ENCODE measurements at regions not wholly inside any gene's neighbourhood (a gene's known extent, or its start where the extent isn't known, plus 50 kb on each side); places are given as distances from the start of the nearest gene placed in this dataset.

DNA sequence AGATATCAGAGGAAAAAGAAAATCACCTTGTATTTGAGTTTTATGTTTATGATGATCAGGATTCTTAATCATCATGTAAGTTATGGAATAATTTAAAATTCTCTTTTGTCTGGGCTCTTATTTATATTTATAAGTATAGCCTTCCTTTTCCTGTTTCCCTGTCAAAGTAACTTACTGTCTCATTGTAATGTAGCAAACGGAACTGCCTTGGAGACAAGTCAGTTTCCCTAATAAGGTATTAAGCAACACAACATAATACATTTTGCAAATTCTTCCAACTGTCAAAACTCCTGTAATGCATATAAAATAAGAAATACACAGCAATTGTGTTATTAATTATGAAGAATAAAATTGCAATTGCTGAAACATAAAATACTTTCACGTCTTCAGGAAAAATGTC is 463.2 kb downstream of the MAT2B start:
- Histone ChIP-seq H3K9me3 (ENCODE audit: control insufficient read depth, low read length) (no peaks in the 10 kb centered on the region), H3K9ac (ENCODE audit: low read length) (no peak overlapping the region), H3K4me1 (ENCODE audit: control insufficient read depth, insufficient read depth, low read length) (no peaks in the 10 kb centered on the region), H3K27me3 (ENCODE audit: control insufficient read depth, insufficient read depth, low read length) (no peaks in the 10 kb centered on the region), H3K4me3 (ENCODE audit: low read length) (no peak overlapping the region), H3K36me3 (ENCODE audit: control insufficient read depth, insufficient read depth, low read length) (no peaks in the 10 kb centered on the region)

DNA sequence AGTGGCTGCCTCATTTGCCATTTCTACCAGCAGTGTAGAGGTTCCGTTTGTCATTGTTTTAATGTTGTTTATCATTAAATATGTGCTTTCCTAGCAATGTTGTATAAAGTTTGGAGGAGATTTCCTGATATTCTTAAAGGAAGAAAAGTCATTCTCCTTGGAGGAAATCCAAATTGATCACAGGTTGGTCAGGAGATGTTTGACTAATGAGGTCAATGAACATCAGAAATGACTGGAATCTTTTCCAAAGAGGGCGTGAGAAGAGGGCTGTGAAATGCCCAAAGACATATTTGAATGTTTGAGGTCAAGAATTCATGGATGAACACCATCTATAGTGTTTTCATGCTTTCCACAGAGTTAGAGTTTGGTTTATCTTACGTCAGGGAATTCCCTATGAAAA is 471.3 kb downstream of the MAT2B start:
- H3K36me3 ChIP-seq (ENCODE audit: control insufficient read depth, insufficient read depth, low read length): no peaks in the 10 kb centered on the region
- no peak overlapping the region for H3K9ac ChIP-seq (ENCODE audit: low read length)
- H3K27me3 ChIP-seq (ENCODE audit: control insufficient read depth, insufficient read depth, low read length): no peaks in the 10 kb centered on the region
- H3K9me3 ChIP-seq (ENCODE audit: control insufficient read depth, low read length): no peaks in the 10 kb centered on the region
- H3K4me1 ChIP-seq (ENCODE audit: control insufficient read depth, insufficient read depth, low read length): no peaks in the 10 kb centered on the region
- H3K4me3 ChIP-seq (ENCODE audit: low read length): no peak overlapping the region

DNA sequence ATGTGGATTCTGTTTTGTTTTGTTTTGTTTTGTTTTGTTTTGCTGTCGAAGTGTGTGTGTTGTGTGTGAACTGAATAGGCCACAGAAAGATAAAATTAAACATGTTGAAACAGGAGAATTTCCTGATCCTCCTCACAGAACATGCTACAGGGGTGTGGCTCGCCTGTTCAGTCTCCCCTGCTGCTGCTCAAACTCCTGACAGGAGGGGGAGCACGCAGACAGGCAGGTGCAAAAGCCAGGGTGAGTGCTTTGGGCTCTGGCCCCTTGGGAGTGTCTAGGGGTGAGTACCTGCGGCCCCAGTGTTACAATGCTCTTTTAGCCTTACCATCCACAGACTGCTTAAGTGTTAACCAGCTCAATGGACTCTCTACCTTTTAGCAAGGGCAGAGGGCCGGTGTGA is 473.5 kb downstream of the MAT2B start:
- Histone ChIP-seq H3K36me3 (ENCODE audit: control insufficient read depth, insufficient read depth, low read length) (no peaks in the 10 kb centered on the region), H3K9me3 (ENCODE audit: control insufficient read depth, low read length) (no peaks in the 10 kb centered on the region), H3K27me3 (ENCODE audit: control insufficient read depth, insufficient read depth, low read length) (no peaks in the 10 kb centered on the region), H3K4me3 (ENCODE audit: low read length) (no peak overlapping the region), H3K9ac (ENCODE audit: low read length) (no peak overlapping the region), H3K4me1 (ENCODE audit: control insufficient read depth, insufficient read depth, low read length) (no peaks in the 10 kb centered on the region)

DNA sequence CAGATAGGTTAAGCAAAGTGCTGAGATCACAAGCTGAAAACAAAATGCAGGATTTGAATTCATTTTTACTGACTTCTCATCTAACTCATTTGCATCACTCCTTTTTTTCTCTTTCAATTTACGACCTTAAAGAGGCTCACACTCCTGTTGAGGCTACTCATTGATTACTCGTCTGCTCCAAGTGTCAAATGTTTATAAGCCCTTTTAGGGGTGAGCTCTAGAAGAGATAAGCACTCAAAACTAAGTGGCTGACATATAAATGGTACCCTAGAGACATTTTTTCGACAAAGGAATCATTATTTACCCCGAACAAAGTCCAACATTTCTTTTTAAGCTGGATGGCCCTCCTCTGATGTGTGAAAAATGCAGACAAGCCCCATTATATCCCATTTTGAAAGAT is 483.1 kb downstream of the MAT2B start:
- Histone ChIP-seq H3K4me1 (ENCODE audit: control insufficient read depth, insufficient read depth, low read length) (no peaks in the 10 kb centered on the region), H3K9ac (ENCODE audit: low read length) (no peak overlapping the region), H3K4me3 (ENCODE audit: low read length) (no peak overlapping the region), H3K9me3 (ENCODE audit: control insufficient read depth, low read length) (no peaks in the 10 kb centered on the region), H3K36me3 (ENCODE audit: control insufficient read depth, insufficient read depth, low read length) (no peaks in the 10 kb centered on the region), H3K27me3 (ENCODE audit: control insufficient read depth, insufficient read depth, low read length) (no peaks in the 10 kb centered on the region)

DNA sequence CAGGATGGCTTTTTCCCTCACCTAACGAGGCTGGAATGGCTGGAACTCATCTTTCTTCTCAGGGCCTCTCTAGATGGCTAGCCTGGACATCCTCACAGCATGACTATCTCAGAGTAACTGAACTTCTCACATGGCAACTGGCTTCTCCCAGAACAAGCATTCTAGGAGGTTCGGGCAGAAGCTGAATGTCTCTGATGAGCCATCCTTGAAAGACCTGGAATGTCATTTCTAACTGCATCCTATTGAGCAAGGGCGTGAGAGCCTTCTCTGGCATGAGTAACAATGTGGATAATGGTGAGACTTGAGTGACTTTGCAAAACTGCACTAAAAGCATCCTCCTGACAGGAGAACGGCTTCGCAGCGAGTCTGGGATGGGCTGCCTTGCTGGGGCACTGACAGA is 487.7 kb downstream of the MAT2B start:
- no peaks in the 10 kb centered on the region for H3K36me3 ChIP-seq (ENCODE audit: control insufficient read depth, insufficient read depth, low read length)

DNA sequence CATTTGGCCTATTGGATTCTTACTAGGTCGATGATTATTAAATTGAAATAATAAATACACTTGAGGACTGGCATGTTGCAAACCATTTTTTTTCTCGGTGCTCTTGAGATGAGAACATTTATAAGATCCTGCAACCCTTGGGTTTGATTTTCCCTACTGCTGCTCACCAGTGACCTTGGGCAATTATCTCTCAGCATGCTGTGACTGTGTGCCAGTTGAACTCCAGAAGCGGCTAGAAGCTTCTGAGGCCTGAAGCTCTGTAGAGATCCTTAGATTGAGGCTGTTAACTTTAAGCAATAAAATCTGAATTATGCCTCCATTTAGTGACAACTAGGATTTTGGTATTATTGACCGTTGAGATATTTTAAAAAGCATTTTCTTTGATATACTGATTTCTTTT is 489.8 kb downstream of the MAT2B start:
- Histone ChIP-seq H3K4me1 (ENCODE audit: control insufficient read depth, insufficient read depth, low read length) (no peaks in the 10 kb centered on the region), H3K9ac (ENCODE audit: low read length) (no peak overlapping the region), H3K4me3 (ENCODE audit: low read length) (no peak overlapping the region), H3K36me3 (ENCODE audit: control insufficient read depth, insufficient read depth, low read length) (no peaks in the 10 kb centered on the region), H3K27me3 (ENCODE audit: control insufficient read depth, insufficient read depth, low read length) (no peaks in the 10 kb centered on the region), H3K9me3 (ENCODE audit: control insufficient read depth, low read length) (no peaks in the 10 kb centered on the region)

More for the DNA sequence above, 487.7 kb downstream of the MAT2B start:
- H3K27me3 ChIP-seq (ENCODE audit: control insufficient read depth, insufficient read depth, low read length): no peaks in the 10 kb centered on the region
- no peaks in the 10 kb centered on the region for H3K9me3 ChIP-seq (ENCODE audit: control insufficient read depth, low read length)
- H3K4me3 ChIP-seq (ENCODE audit: low read length): no peak overlapping the region
- H3K9ac ChIP-seq (ENCODE audit: low read length): no peak overlapping the region
- H3K4me1 ChIP-seq (ENCODE audit: control insufficient read depth, insufficient read depth, low read length): no peaks in the 10 kb centered on the region

DNA sequence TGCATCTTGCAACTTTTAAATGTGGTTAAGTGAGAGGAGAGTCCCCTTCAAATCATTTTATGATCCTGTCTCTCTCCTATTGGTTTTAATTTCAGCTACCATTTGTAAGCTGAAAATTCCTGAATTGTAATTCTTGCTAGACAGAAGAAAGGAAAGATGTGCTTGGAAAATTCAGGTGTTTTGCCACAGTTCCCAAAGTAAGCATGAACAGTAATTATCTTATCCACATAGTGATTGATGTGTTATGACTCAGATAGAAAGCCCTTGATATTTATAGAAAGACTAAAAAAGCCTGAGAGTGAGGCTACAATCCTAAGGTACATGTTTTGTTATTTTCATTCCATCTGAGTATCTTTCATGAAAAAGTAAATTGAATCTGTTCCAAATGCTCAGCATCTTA is 492.5 kb downstream of the MAT2B start:
- H3K9ac ChIP-seq (ENCODE audit: low read length): no peak overlapping the region
- H3K27me3 ChIP-seq (ENCODE audit: control insufficient read depth, insufficient read depth, low read length): no peaks in the 10 kb centered on the region
- no peak overlapping the region for H3K4me3 ChIP-seq (ENCODE audit: low read length)
- no peaks in the 10 kb centered on the region for H3K4me1 ChIP-seq (ENCODE audit: control insufficient read depth, insufficient read depth, low read length)
- H3K36me3 ChIP-seq (ENCODE audit: control insufficient read depth, insufficient read depth, low read length): no peaks in the 10 kb centered on the region
- H3K9me3 ChIP-seq (ENCODE audit: control insufficient read depth, low read length): no peaks in the 10 kb centered on the region

DNA sequence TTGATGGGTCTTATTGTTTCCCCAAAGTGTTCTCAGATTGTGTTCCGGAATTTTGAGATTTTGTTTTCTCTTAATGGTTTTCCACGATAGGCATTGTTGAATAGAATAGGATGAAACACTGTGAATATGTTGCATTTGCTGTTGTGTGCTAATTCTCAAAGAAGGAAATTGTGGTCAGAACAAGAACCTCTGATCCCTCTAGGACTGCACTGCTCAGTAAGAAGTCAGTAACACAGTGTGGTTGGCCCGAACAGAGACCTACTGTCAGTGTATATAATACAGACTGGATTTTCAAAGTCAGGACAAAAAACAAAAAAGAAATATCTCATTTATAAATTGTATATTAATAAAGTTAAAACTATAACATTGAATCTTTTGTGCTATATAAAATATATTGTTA is 494.8 kb downstream of the MAT2B start:
- no peaks in the 10 kb centered on the region for H3K9me3 ChIP-seq (ENCODE audit: control insufficient read depth, low read length)
- H3K9ac ChIP-seq (ENCODE audit: low read length): no peak overlapping the region
- no peaks in the 10 kb centered on the region for H3K4me1 ChIP-seq (ENCODE audit: control insufficient read depth, insufficient read depth, low read length)
- no peaks in the 10 kb centered on the region for H3K27me3 ChIP-seq (ENCODE audit: control insufficient read depth, insufficient read depth, low read length)
- no peak overlapping the region for H3K4me3 ChIP-seq (ENCODE audit: low read length)
- no peaks in the 10 kb centered on the region for H3K36me3 ChIP-seq (ENCODE audit: control insufficient read depth, insufficient read depth, low read length)

DNA sequence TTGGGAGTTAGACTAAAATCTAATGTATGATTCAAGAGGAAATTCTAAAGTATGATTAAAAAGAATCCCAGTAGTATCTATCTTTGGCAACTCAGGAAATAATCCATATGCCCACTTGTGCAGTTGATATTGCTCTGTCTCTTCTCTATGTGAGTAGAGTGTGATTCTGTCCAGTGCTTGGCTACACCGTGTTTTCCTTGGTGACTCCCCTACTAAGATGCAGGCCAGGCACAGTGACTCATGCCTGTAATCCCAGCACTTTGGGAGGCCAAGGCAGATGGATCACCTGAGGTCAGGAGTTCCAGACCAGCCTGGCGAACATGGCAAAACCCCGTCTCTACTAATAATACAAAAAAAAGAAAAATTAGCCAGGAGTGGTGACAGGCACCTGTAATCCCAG is 495.4 kb downstream of the MAT2B start:
- no peaks in the 10 kb centered on the region for H3K36me3 ChIP-seq (ENCODE audit: control insufficient read depth, insufficient read depth, low read length)

DNA sequence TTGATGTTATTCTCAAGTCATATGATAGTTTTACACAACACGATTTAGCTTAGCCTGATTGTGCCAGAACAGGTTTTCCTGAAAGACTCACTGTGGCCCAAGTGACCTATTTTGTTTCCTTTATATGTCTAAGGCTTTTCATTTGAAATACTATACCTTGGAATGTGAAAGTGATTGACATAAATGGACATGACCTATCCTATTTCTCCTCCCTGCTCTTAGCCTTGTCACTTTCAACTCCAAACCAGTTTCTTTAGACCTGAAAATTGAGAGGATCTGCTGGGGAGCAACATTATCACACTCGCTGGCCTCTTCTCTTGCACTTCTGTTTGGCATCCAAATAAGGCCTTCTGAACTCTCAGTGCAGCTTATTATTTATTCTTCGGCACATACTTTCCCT is 496.8 kb downstream of the MAT2B start:
- Histone ChIP-seq H3K9ac (ENCODE audit: low read length) (no peak overlapping the region), H3K36me3 (ENCODE audit: control insufficient read depth, insufficient read depth, low read length) (no peaks in the 10 kb centered on the region), H3K4me3 (ENCODE audit: low read length) (no peak overlapping the region), H3K27me3 (ENCODE audit: control insufficient read depth, insufficient read depth, low read length) (no peaks in the 10 kb centered on the region), H3K9me3 (ENCODE audit: control insufficient read depth, low read length) (no peaks in the 10 kb centered on the region), H3K4me1 (ENCODE audit: control insufficient read depth, insufficient read depth, low read length) (no peaks in the 10 kb centered on the region)

More for the DNA sequence above, 495.4 kb downstream of the MAT2B start:
- no peaks in the 10 kb centered on the region for H3K27me3 ChIP-seq (ENCODE audit: control insufficient read depth, insufficient read depth, low read length)
- no peak overlapping the region for H3K9ac ChIP-seq (ENCODE audit: low read length)
- no peaks in the 10 kb centered on the region for H3K9me3 ChIP-seq (ENCODE audit: control insufficient read depth, low read length)
- H3K4me1 ChIP-seq (ENCODE audit: control insufficient read depth, insufficient read depth, low read length): no peaks in the 10 kb centered on the region
- no peak overlapping the region for H3K4me3 ChIP-seq (ENCODE audit: low read length)

DNA sequence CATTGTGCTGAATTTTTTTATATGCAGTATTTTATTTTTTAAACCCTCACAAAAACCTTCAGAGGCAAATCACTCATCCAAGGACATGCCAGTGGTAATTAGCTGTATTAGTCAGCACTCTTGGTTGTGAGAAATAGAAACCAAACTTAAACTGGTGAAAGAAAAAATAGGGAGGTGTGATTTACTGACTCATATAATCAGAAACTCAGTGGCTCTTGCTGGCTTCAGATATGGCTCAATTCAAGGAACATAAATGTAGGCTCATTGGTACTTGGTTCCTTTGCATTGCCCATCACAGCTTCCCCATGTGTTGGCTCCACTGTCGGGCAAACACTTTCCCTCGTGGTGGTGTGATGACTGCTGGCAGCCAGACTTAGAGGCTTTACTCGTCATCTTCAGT is 497.2 kb downstream of the MAT2B start:
- Histone ChIP-seq H3K9ac (ENCODE audit: low read length) (no peak overlapping the region), H3K4me3 (ENCODE audit: low read length) (no peak overlapping the region), H3K36me3 (ENCODE audit: control insufficient read depth, insufficient read depth, low read length) (no peaks in the 10 kb centered on the region), H3K4me1 (ENCODE audit: control insufficient read depth, insufficient read depth, low read length) (no peaks in the 10 kb centered on the region), H3K27me3 (ENCODE audit: control insufficient read depth, insufficient read depth, low read length) (no peaks in the 10 kb centered on the region), H3K9me3 (ENCODE audit: control insufficient read depth, low read length) (no peaks in the 10 kb centered on the region)

DNA sequence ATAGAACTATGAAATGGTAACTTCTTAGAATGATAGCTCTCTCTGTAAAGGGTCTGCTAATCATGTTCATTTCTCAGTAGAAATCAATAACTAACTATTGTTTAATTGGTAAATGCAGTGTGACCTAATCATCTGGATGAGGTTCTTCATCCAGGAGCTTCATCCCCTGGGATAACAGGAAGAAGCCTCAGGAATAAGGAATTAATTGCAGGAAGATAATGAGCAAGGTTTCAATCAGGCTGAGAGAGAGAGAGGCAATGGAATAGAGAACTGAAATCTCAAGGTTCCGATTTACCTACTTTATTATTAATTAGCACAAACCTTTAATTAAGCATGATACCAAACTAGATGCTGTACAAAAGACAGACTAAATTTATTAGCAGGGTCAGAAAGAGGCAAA is 499.7 kb downstream of the MAT2B start:
- no peaks in the 10 kb centered on the region for H3K4me1 ChIP-seq (ENCODE audit: control insufficient read depth, insufficient read depth, low read length)
- no peaks in the 10 kb centered on the region for H3K9me3 ChIP-seq (ENCODE audit: control insufficient read depth, low read length)
- no peak overlapping the region for H3K4me3 ChIP-seq (ENCODE audit: low read length)
- H3K27me3 ChIP-seq (ENCODE audit: control insufficient read depth, insufficient read depth, low read length): no peaks in the 10 kb centered on the region
- H3K36me3 ChIP-seq (ENCODE audit: control insufficient read depth, insufficient read depth, low read length): no peaks in the 10 kb centered on the region
- no peak overlapping the region for H3K9ac ChIP-seq (ENCODE audit: low read length)

DNA sequence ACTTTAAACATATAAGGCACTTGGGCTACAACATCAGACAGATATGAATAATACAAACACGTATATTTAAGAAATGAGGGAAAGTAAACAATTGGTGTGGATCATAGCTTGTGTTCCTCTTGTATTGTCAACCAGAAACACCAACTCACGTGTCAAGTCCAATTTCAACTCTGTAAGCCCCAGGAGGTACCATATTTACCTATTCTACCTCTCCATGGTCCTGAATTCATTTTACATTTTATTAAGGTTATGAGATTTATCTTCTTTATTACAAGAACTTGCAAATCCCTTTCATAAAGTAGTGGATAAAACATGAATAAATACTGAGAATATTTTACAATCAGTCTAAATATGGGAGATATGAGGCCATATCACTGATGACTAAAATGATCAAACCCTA is 501.6 kb downstream of the MAT2B start:
- Histone ChIP-seq H3K9ac (ENCODE audit: low read length) (no peak overlapping the region), H3K36me3 (ENCODE audit: control insufficient read depth, insufficient read depth, low read length) (no peaks in the 10 kb centered on the region), H3K4me3 (ENCODE audit: low read length) (no peak overlapping the region), H3K9me3 (ENCODE audit: control insufficient read depth, low read length) (no peaks in the 10 kb centered on the region), H3K4me1 (ENCODE audit: control insufficient read depth, insufficient read depth, low read length) (no peaks in the 10 kb centered on the region), H3K27me3 (ENCODE audit: control insufficient read depth, insufficient read depth, low read length) (no peaks in the 10 kb centered on the region)

All from mucosa of stomach (tissue), 1 donor.